Stomach (tissue), 8 donors: ENCODE measurements at regions not wholly inside any gene's neighbourhood (a gene's known extent, or its start where the extent isn't known, plus 50 kb on each side); places are given as distances from the start of the nearest gene placed in this dataset.
A peak's percentile ranks its signal among the peaks of the same experiment; 100 is the strongest.

Experiments used
- DNase-seq, 2 donors: peaks; one replicate each; pipeline versions ENCODE4 v3.0.0 to v3.0.0-alpha.2; 2013 to 2019
- H3K27ac ChIP-seq, 5 donors: fragments of 200-600 bp in 4 of 5; sonication (generic) in 4 of 5; one replicate each; pipeline ENCODE4 v1.5.1; 2013 to 2019; ENCODE audit warnings: mild to moderate bottlenecking in 1 of 5, moderate library complexity in 1 of 5
- H3K27me3 ChIP-seq, 3 donors: fragments of 200-600 bp; sonication (generic); one replicate each; pipeline ENCODE4 v1.5.1; 2017 to 2019; ENCODE audit warnings: mixed run types in 1 of 3
- H3K36me3 ChIP-seq, 4 donors: fragments of 200-600 bp; sonication (generic); 1 replicate in 3 of 4; 2 replicates in 1 of 4; pipeline ENCODE4 v1.5.1; 2016 to 2019
- H3K4me1 ChIP-seq, 4 donors: fragments of 200-600 bp; sonication (generic); one replicate each; pipeline ENCODE4 v1.5.1; 2016 to 2019
- H3K4me3 ChIP-seq, 4 donors: fragments of 200-600 bp; sonication (generic) in 3 of 4; one replicate each; pipeline ENCODE4 v1.5.1; 2016 to 2019; ENCODE audit warnings: mild to moderate bottlenecking in 1 of 4
- H3K9me3 ChIP-seq, 4 donors: fragments of 200-600 bp; sonication (generic); one replicate each; pipeline ENCODE4 v1.5.1; 2016 to 2019
- CTCF ChIP-seq, 7 experiments: fragments of 450-650 bp in 4 of 7; fragments of 200-600 bp in 3 of 7; sonication (generic) in 3 of 7; IDR thresholded peaks; one replicate each; pipeline ENCODE4 v1.5.1; 2016 to 2019; ENCODE audit warnings: antibody characterized with exemption in 7 of 7, control low read depth in 2 of 7, mild to moderate bottlenecking in 1 of 7
- EP300 ChIP-seq: sonication (generic); formaldehyde crosslinking; IDR thresholded peaks from one replicate; pipeline ENCODE4 v1.6.1; 2017; ENCODE audit warnings: antibody characterized with exemption
- POLR2A ChIP-seq, 4 donors: fragments of 450-650 bp; IDR thresholded peaks; one replicate each; pipeline ENCODE4 v1.6.1; 2016; ENCODE audit warnings: antibody characterized with exemption in 4 of 4, control low read depth in 2 of 4, mild to moderate bottlenecking in 1 of 4, moderate library complexity in 1 of 4
- POLR2AphosphoS5 ChIP-seq, 3 donors: sonication (generic); formaldehyde crosslinking; IDR thresholded peaks; one replicate each; pipeline ENCODE4 v1.6.1; 2016; ENCODE audit warnings: antibody characterized with exemption in 3 of 3
- WGBS, 5 donors: extraction: QIAGEN DNeasy Blood & Tissue Kit in 3 of 5; methylation state at CpG; one replicate each; pipeline versions ENCODE4 v1.1.5 to v1.1.7; 2013 to 2018; 5-methylcytosine and 5-hydroxymethylcytosine counted together
- intact Hi-C: fragments of 100-400 bp; cut with DNase I; formaldehyde crosslinking; loops from one replicate; pipeline ENCODE4 v1.15.1; 2023; ENCODE audit warnings: low total_unique reads
- donor health status: healthy with polysubstance abuse.
- donor health status: Bipolar disorder and iron deficiency.
- donor health status: healthy.

GRCh38 chr22:42327462-42328129 lies 57.1 kb upstream of the TCF20 start:
- H3K36me3 ChIP-seq = no peaks in the 10 kb centered on the region
- WGBS, 5 donors = 80 to 94% (median 87%) methylated on average over 10 to 11 of the region's 11 CpGs
- intact Hi-C loops = no loop called here
- no peak for DNase-seq
- no peak overlapping the region for H3K27ac ChIP-seq
- TF ChIP-seq CTCF (IDR thresholded peaks at IDR 0.05) (no peak), POLR2A (IDR thresholded peaks at IDR 0.05) (no peak), EP300 (no peak), POLR2AphosphoS5 (IDR thresholded peaks at IDR 0.05) (no peak)
- H3K4me1 ChIP-seq = peaks cover 8 to 17% (median 11%) of the 10 kb centered on the region in 4 donors
- no peaks in the 10 kb centered on the region for H3K27me3 ChIP-seq
- no peaks in the 10 kb centered on the region for H3K9me3 ChIP-seq
- no peak overlapping the region for H3K4me3 ChIP-seq

- Histone ChIP-seq H3K4me1 (peaks cover 8 to 17% (median 13%) of the 10 kb centered on the region in 4 donors), H3K27me3 (no peaks in the 10 kb centered on the region), H3K36me3 (no peaks in the 10 kb centered on the region), H3K27ac (no peak overlapping the region), H3K4me3 (no peak overlapping the region), H3K9me3 (no peaks in the 10 kb centered on the region)
- WGBS, 5 donors = 67 to 81% (median 78%) methylated on average over 13 of the region's 13 CpGs
- DNase-seq = no peak
- TF ChIP-seq POLR2AphosphoS5 (IDR thresholded peaks at IDR 0.05) (no peak), POLR2A (IDR thresholded peaks at IDR 0.05) (no peak), CTCF (IDR thresholded peaks at IDR 0.05) (no peak), EP300 (no peak)
- intact Hi-C loops = no loop called here
Observed at GRCh38 chr22:42326801-42327200, 56.3 kb upstream of the TCF20 start.

GRCh38 chr22:42326301-42326700 lies 55.8 kb upstream of the TCF20 start:
- DNase-seq = no peak
- no peak overlapping the region for H3K27ac ChIP-seq
- no peaks in the 10 kb centered on the region for H3K27me3 ChIP-seq
- intact Hi-C loops = no loop called here
- no peak overlapping the region for H3K4me3 ChIP-seq
- TF ChIP-seq POLR2A (IDR thresholded peaks at IDR 0.05) (no peak), POLR2AphosphoS5 (IDR thresholded peaks at IDR 0.05) (no peak)
- H3K36me3 ChIP-seq = no peaks in the 10 kb centered on the region
- H3K4me1 ChIP-seq = peaks cover 8 to 20% (median 13%) of the 10 kb centered on the region in 4 donors
- no peaks in the 10 kb centered on the region for H3K9me3 ChIP-seq
- 90 to 100% (median 94%) methylated on average over 2 to 8 of the region's 8 CpGs for WGBS, 5 donors

- WGBS, 5 donors = 31 to 100% (median 34%) methylated on average over 2 to 17 of the region's 17 CpGs
- no peaks in the 10 kb centered on the region for H3K27me3 ChIP-seq
- DNase-seq = peak; percentile 31 to 56
- peaks cover 8 to 32% (median 17%) of the 10 kb centered on the region in 4 donors for H3K4me1 ChIP-seq
- H3K9me3 ChIP-seq = no peaks in the 10 kb centered on the region
- intact Hi-C loops = no loop called here
- no peaks in the 10 kb centered on the region for H3K36me3 ChIP-seq
- no peak overlapping the region for H3K4me3 ChIP-seq
- TF ChIP-seq POLR2A (IDR thresholded peaks at IDR 0.05) (no peak), POLR2AphosphoS5 (IDR thresholded peaks at IDR 0.05) (no peak), EP300 (no peak), CTCF (IDR thresholded peaks at IDR 0.05) (no peak)
- H3K27ac ChIP-seq = no peak overlapping the region
Observed at GRCh38 chr22:42324990-42325710, 54.7 kb upstream of the TCF20 start.

- DNase-seq = no peak
- 67 to 78% (median 74%) methylated on average over 5 of the region's 5 CpGs for WGBS, 5 donors
Observed at GRCh38 chr22:42324566-42324965, 54.1 kb upstream of the TCF20 start.

More at GRCh38 chr22:42324566-42324965, 54.1 kb upstream of the TCF20 start:
- Histone ChIP-seq H3K27ac (no peak overlapping the region), H3K4me3 (no peak overlapping the region), H3K27me3 (no peaks in the 10 kb centered on the region), H3K36me3 (no peaks in the 10 kb centered on the region), H3K9me3 (no peaks in the 10 kb centered on the region), H3K4me1 (peaks cover 8 to 38% (median 22%) of the 10 kb centered on the region in 4 donors)
- no peak for TF ChIP-seq POLR2A (IDR thresholded peaks at IDR 0.05)
- TF ChIP-seq POLR2AphosphoS5 (IDR thresholded peaks at IDR 0.05) = no peak
- no peak for TF ChIP-seq EP300
- TF ChIP-seq CTCF (IDR thresholded peaks at IDR 0.05) = no peak
- intact Hi-C loops = no loop called here
